ENCODE measurements at regions not wholly inside any gene's neighbourhood (a gene's known extent, or its start where the extent isn't known, plus 50 kb on each side); places are given as distances from the start of the nearest gene placed in this dataset.

DNA sequence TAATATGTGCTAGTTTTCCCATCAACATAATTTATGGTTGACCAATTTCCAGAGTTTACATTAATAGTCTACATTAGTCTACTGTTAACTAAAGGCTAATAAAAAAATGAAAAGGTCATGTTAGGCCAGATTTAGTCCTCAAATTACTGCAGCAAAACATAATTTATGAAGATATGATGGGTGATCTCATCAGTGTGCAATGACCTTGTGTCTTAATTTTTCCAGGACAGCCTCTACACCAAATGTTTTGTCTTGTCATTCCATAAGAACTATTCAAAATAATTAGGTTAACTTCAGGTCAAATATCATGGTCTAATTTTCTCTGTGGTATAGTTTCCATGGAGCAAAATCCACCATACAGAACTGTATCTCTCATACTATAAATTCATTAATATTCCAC lies 234.2 kb downstream of the COL12A1 start:
- DNase-seq (peak in 2 of 5 donors; percentile 29 to 35), FAIRE-seq (no peak)
- Histone ChIP-seq H3K4me3 (ENCODE audit: low read length in 3 of 3) (no peak overlapping the region), H3K27ac (ENCODE audit: low read depth in 2 of 2, low read length in 2 of 2) (no peak overlapping the region), H3K9ac (ENCODE audit: low read length in 3 of 3) (no peak overlapping the region), H3K9me3 (ENCODE audit: control insufficient read depth in 2 of 3, insufficient read depth in 1 of 3, low read length in 3 of 3) (no peaks in the 10 kb centered on the region), H3K36me3 (ENCODE audit: control insufficient read depth in 2 of 3, insufficient read depth in 3 of 3, low read length in 3 of 3) (no peaks in the 10 kb centered on the region), H3K27me3 (ENCODE audit: control insufficient read depth, insufficient read depth, low read length) (no peaks in the 10 kb centered on the region), H3K4me1 (ENCODE audit: control insufficient read depth in 2 of 3, insufficient read depth in 2 of 3, low read depth in 1 of 3, low read length in 3 of 3) (no peaks in the 10 kb centered on the region)
- TF ChIP-seq, protein P1, sequence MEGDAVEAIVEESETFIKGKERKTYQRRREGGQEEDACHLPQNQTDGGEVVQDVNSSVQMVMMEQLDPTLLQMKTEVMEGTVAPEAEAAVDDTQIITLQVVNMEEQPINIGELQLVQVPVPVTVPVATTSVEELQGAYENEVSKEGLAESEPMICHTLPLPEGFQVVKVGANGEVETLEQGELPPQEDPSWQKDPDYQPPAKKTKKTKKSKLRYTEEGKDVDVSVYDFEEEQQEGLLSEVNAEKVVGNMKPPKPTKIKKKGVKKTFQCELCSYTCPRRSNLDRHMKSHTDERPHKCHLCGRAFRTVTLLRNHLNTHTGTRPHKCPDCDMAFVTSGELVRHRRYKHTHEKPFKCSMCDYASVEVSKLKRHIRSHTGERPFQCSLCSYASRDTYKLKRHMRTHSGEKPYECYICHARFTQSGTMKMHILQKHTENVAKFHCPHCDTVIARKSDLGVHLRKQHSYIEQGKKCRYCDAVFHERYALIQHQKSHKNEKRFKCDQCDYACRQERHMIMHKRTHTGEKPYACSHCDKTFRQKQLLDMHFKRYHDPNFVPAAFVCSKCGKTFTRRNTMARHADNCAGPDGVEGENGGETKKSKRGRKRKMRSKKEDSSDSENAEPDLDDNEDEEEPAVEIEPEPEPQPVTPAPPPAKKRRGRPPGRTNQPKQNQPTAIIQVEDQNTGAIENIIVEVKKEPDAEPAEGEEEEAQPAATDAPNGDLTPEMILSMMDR (IDR thresholded peaks at IDR 0.05; ENCODE audit: borderline replicate concordance, extremely low read depth, insufficient read depth), result no peak
- intact Hi-C loops (cut with DNase I), result no loop called here

DNA sequence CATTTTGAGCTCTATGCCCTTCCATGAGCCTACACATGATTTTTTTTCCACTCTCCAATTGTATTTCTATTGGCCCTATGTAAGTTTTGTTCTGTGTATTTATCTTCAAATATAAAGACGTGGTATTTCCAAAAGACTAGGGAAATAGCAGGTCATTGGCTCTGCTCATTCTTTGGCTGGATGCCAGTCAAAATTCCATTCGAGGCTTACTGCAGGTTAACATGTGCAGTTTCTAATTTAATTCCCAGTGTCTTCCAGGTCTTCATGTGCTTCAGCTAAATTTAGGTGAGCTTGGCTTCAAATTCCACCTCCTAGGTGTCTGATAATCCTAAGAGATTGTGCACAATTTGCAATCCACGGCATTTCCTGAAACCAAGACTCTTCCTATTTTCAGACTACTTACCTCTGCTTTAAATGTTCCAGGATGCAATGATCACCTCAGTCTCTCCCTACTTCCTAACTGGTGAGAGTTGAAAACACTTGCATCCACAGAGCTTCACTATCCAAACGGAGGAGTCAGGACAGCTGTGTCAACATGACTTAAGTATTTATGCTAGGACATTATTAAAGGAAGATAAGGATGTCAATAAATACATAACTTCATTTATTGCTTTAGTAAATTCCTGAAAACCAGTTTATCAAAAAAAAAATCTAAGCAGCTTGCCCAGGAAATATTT lies 236.1 kb downstream of the COL12A1 start:
- H3K36me3 ChIP-seq (ENCODE audit: control insufficient read depth in 2 of 3, insufficient read depth in 3 of 3, low read length in 3 of 3), result no peaks in the 10 kb centered on the region
- H3K9me3 ChIP-seq (ENCODE audit: control insufficient read depth in 2 of 3, insufficient read depth in 1 of 3, low read length in 3 of 3), result peaks cover 0 to 3% (median 0%) of the 10 kb centered on the region in 3 donors
- FAIRE-seq, result no peak
- no peaks in the 10 kb centered on the region for H3K4me1 ChIP-seq (ENCODE audit: control insufficient read depth in 2 of 3, insufficient read depth in 2 of 3, low read depth in 1 of 3, low read length in 3 of 3)
- H3K9ac ChIP-seq (ENCODE audit: low read length in 3 of 3), result no peak overlapping the region
- TF ChIP-seq, protein P1 (IDR thresholded peaks at IDR 0.05; ENCODE audit: borderline replicate concordance, extremely low read depth, insufficient read depth), result no peak
- no peak overlapping the region for H3K27ac ChIP-seq (ENCODE audit: low read depth in 2 of 2, low read length in 2 of 2)
- DNase-seq, result peak in 1 of 5 donors; percentile 14
- no peaks in the 10 kb centered on the region for H3K27me3 ChIP-seq (ENCODE audit: control insufficient read depth, insufficient read depth, low read length)
- intact Hi-C loops (cut with DNase I), result no loop called here
- no peak overlapping the region for H3K4me3 ChIP-seq (ENCODE audit: low read length in 3 of 3)

DNA sequence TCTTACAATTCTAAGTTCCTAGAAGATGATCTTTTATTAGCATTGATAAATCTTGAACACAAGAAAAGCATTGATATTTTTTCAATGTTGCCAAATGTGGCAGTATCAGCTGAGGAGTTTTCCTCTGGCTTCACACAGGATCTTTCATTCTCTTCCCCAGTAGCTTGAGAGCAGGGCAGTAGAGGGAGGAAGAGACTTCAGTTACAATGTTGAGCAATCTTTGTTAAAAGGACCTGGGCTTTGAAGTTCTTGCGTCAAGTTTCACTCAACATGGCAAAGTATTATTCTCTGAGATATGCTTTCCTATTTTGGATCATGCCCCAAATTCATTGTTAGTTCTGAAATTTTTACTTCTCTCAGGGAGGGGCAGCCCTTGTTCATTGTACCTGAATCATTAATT lies 238.0 kb downstream of the COL12A1 start:
- no peak overlapping the region for H3K4me3 ChIP-seq (ENCODE audit: low read length in 3 of 3)
- no peak for FAIRE-seq
- no peaks in the 10 kb centered on the region for H3K36me3 ChIP-seq (ENCODE audit: control insufficient read depth in 2 of 3, insufficient read depth in 3 of 3, low read length in 3 of 3)
- H3K9ac ChIP-seq (ENCODE audit: low read length in 3 of 3), result no peak overlapping the region
- no peaks in the 10 kb centered on the region for H3K27me3 ChIP-seq (ENCODE audit: control insufficient read depth, insufficient read depth, low read length)
- intact Hi-C loops (cut with DNase I), result no loop called here
- H3K9me3 ChIP-seq (ENCODE audit: control insufficient read depth in 2 of 3, insufficient read depth in 1 of 3, low read length in 3 of 3), result peaks cover 0 to 3% (median 0%) of the 10 kb centered on the region in 3 donors
- no peak for DNase-seq
- TF ChIP-seq, protein P1 (IDR thresholded peaks at IDR 0.05; ENCODE audit: borderline replicate concordance, extremely low read depth, insufficient read depth), result no peak
- no peaks in the 10 kb centered on the region for H3K4me1 ChIP-seq (ENCODE audit: control insufficient read depth in 2 of 3, insufficient read depth in 2 of 3, low read depth in 1 of 3, low read length in 3 of 3)
- H3K27ac ChIP-seq (ENCODE audit: low read depth in 2 of 2, low read length in 2 of 2), result no peak overlapping the region

DNA sequence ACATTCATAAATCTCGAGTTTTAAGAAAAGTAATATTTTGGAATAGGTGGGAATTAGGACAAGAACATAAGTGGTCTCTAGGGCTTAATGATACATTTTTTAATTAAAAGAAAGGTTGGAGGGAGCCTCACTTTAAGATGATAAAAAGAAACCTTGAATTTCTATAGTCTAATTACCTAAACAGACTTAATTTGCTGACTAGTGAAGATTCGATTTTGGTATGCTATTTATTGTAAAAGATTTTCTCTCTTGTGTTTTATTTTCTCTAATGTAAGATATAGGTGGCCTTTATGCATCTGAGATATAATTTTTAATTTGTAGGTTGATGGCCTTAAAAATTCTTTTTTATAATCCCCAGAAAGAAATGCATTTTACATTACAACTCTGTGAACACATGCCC lies 239.1 kb downstream of the COL12A1 start:
- Histone ChIP-seq H3K9me3 (ENCODE audit: control insufficient read depth in 2 of 3, insufficient read depth in 1 of 3, low read length in 3 of 3) (peaks cover 0 to 3% (median 0%) of the 10 kb centered on the region in 3 donors), H3K36me3 (ENCODE audit: control insufficient read depth in 2 of 3, insufficient read depth in 3 of 3, low read length in 3 of 3) (no peaks in the 10 kb centered on the region), H3K27ac (ENCODE audit: low read depth in 2 of 2, low read length in 2 of 2) (no peak overlapping the region), H3K4me3 (ENCODE audit: low read length in 3 of 3) (no peak overlapping the region), H3K27me3 (ENCODE audit: control insufficient read depth, insufficient read depth, low read length) (no peaks in the 10 kb centered on the region), H3K9ac (ENCODE audit: low read length in 3 of 3) (no peak overlapping the region), H3K4me1 (ENCODE audit: control insufficient read depth in 2 of 3, insufficient read depth in 2 of 3, low read depth in 1 of 3, low read length in 3 of 3) (no peaks in the 10 kb centered on the region)
- TF ChIP-seq, protein P1 (IDR thresholded peaks at IDR 0.05; ENCODE audit: borderline replicate concordance, extremely low read depth, insufficient read depth), result no peak
- no peak for FAIRE-seq
- intact Hi-C loops (cut with DNase I), result no loop called here
- DNase-seq, result no peak
